Nephron progenitor cell (in vitro differentiated cells): ENCODE measurements at regions not wholly inside any gene's neighbourhood (a gene's known extent, or its start where the extent isn't known, plus 50 kb on each side); places are given as distances from the start of the nearest gene placed in this dataset.
"Not testable (repeated sequence)": the region's sequence is repeated elsewhere in the genome, so short reads cannot be mapped to it uniquely, and the experiment has no call there.

Experiments
- DNase-seq: peaks from one replicate; pipeline ENCODE4 v3.0.0; 2021
- H3K27ac Mint-ChIP-seq: 2 replicates; pipeline ENCODE4 v1.8.0; 2021; ENCODE audit warnings: mild to moderate bottlenecking, moderate library complexity, mixed read lengths
- H3K27me3 Mint-ChIP-seq: 2 replicates; pipeline ENCODE4 v1.8.0; 2021; ENCODE audit warnings: mild to moderate bottlenecking, low read depth, mixed read lengths; ENCODE audit not compliant: poor library complexity
- H3K36me3 Mint-ChIP-seq: 2 replicates; pipeline ENCODE4 v1.8.0; 2021; ENCODE audit warnings: low read depth, mixed read lengths
- H3K4me1 Mint-ChIP-seq: 2 replicates; pipeline ENCODE4 v1.8.0; 2021; ENCODE audit warnings: mixed read lengths
- H3K4me3 Mint-ChIP-seq: 2 replicates; pipeline ENCODE4 v1.8.0; 2021; ENCODE audit warnings: mild to moderate bottlenecking, moderate library complexity, mixed read lengths
- H3K9me3 Mint-ChIP-seq: 2 replicates; pipeline ENCODE4 v1.8.0; 2021; ENCODE audit warnings: mild to moderate bottlenecking, moderate library complexity, mixed read lengths
- TF ChIP-seq, protein P1 (sequence below): fragments of 200-600 bp; sonication (generic); IDR thresholded peaks from 2 replicates; pipeline ENCODE4 v1.5.0; 2021; ENCODE audit warnings: antibody characterized with exemption

DNA sequence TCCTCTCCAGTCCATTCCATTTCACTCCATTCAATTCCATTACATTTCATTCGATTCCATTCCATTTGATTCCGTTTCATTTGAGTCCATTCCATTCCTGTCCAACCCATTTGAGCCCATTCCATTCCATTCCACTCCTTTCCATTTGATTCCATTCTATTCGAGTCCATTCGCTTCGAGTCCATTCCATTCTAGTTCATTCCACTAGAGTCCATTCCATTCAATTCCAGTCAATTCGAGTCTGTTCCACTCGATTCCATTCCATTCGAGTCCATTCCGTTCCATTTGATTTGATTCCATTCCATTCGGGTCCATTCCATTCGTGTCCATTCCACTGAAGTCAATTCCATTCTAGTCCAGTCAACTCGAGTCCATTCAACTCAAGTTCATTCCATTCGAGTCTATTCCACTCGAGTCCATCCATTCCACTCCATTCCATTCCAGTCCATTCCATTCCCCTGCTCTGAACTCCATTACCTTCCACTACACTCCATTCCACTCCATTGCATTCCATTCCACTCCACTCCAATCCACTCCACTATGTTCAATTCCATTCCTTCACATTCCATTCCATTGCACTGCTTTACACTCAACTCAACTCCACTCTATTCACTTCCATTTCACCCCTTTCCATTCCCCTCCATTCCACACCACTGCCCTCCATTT lies 2569.4 kb upstream of the TPTE start:
- H3K4me3 Mint-ChIP-seq = no peak overlapping the region
- TF ChIP-seq, protein P1, sequence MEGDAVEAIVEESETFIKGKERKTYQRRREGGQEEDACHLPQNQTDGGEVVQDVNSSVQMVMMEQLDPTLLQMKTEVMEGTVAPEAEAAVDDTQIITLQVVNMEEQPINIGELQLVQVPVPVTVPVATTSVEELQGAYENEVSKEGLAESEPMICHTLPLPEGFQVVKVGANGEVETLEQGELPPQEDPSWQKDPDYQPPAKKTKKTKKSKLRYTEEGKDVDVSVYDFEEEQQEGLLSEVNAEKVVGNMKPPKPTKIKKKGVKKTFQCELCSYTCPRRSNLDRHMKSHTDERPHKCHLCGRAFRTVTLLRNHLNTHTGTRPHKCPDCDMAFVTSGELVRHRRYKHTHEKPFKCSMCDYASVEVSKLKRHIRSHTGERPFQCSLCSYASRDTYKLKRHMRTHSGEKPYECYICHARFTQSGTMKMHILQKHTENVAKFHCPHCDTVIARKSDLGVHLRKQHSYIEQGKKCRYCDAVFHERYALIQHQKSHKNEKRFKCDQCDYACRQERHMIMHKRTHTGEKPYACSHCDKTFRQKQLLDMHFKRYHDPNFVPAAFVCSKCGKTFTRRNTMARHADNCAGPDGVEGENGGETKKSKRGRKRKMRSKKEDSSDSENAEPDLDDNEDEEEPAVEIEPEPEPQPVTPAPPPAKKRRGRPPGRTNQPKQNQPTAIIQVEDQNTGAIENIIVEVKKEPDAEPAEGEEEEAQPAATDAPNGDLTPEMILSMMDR = no peak
- H3K9me3 Mint-ChIP-seq = no peaks in the 10 kb centered on the region
- no peak overlapping the region for H3K27ac Mint-ChIP-seq
- H3K36me3 Mint-ChIP-seq = peaks cover 100% of the 10 kb centered on the region
- H3K4me1 Mint-ChIP-seq = no peaks in the 10 kb centered on the region
- peaks cover 7% of the 10 kb centered on the region for H3K27me3 Mint-ChIP-seq
- DNase-seq = no peak

DNA sequence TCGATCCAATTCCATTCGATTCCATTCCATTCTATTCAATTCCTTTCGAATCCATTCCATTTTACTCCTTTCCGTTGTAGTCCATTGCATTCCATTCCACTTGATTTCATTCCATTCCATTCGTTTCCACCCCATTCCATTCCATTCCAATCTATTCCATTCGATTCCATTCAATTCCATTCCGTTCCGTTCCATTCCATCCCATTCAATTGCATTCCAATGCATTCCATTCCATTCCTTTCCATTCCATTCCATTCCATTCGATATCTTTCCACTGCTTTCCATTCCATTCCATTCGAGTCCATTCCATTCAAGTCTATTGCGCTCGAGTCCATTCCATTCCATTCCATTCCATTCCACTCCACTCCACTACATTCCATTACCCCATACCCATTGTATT lies 2568.7 kb upstream of the TPTE start:
- H3K27ac Mint-ChIP-seq = no peak overlapping the region
- no peaks in the 10 kb centered on the region for H3K4me1 Mint-ChIP-seq
- H3K36me3 Mint-ChIP-seq = peaks cover 100% of the 10 kb centered on the region
- H3K27me3 Mint-ChIP-seq = peaks cover 7% of the 10 kb centered on the region
- H3K4me3 Mint-ChIP-seq = no peak overlapping the region
- H3K9me3 Mint-ChIP-seq = no peaks in the 10 kb centered on the region
- TF ChIP-seq, protein P1 = no peak
- no peak for DNase-seq

DNA sequence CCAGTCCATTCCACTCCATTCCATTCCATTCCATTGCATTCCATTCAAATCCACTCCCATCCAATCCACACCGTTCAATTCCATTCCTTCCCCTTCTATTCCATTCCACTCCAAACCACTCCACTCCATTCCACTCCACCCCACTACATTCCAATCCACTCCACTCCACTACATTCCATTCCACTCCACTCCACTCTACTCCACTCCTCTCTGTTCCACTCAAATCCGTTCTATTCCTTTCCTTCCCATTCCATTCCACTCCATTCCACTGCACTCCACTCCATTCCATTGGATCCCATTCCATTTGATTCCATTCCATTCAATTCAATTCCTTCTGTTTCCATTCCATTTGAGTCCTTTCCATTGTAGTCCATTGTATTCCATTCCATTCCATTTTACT lies 2568.3 kb upstream of the TPTE start:
- TF ChIP-seq, protein P1 = no peak
- DNase-seq = no peak
- Mint-ChIP-seq H3K36me3 (peaks cover 100% of the 10 kb centered on the region), H3K27ac (no peak overlapping the region), H3K27me3 (peaks cover 7% of the 10 kb centered on the region), H3K9me3 (no peaks in the 10 kb centered on the region), H3K4me1 (no peaks in the 10 kb centered on the region), H3K4me3 (no peak overlapping the region)

DNA sequence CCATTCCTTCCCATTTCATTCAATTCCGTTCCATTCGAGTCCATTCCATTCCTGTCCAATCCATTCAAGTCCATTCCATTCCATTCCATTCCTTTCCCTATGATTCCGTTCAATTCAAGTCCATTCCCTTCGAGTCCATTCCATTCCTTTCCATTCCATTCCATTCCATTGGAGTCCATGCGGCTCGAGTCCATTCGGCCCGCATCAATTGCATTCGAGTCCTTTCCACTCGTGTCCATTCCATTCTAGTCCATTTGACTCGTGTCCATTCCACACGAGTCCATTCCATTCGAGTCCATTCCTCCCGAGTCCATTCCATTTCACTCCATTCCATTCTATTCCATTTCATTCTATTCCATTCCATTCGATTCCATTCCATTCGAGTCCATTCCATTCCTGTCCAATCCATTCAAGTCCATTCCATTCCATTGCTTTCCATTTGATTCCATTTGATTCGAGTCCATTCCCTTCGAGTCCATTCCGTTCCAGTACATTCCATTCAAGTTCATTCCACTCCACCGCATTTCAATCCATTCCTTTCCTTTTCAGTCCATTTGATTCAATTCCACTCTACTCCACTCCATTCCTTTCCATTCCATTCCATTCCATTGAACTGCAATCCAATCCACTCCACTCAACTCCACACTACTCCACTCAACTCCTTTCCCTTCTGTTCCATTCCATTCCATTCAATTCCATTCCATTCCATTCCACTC lies 2565.9 kb upstream of the TPTE start:
- not testable (repeated sequence) for H3K27ac Mint-ChIP-seq, H3K4me1 Mint-ChIP-seq
- H3K36me3 Mint-ChIP-seq = peaks cover 76% of the 10 kb centered on the region

DNA sequence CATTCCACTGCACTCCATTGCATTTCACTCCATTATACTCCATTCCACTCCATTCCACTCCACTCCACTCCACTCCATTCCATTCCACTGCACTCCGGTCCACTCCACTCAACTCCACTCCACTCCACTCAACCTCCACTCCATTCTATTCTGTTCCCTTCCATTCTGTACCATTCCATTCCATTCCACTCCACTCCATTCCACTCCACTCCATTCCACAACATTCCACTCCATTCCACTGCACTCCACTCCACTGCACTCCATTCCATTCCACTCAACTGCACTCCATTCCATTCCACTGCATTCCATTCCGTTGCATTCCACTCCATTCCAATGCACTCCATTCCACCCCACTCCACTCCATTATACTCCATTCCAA lies 2565.3 kb upstream of the TPTE start:
- H3K27me3 Mint-ChIP-seq, H3K4me1 Mint-ChIP-seq, DNase-seq, H3K27ac Mint-ChIP-seq, H3K4me3 Mint-ChIP-seq: not testable (repeated sequence)
- peaks cover 70% of the 10 kb centered on the region for H3K36me3 Mint-ChIP-seq
- H3K9me3 Mint-ChIP-seq = peaks cover 23% of the 10 kb centered on the region

More for the DNA sequence above, 2565.9 kb upstream of the TPTE start:
- H3K9me3 Mint-ChIP-seq = peaks cover 18% of the 10 kb centered on the region
- not testable (repeated sequence) for DNase-seq, H3K4me3 Mint-ChIP-seq, H3K27me3 Mint-ChIP-seq

DNA sequence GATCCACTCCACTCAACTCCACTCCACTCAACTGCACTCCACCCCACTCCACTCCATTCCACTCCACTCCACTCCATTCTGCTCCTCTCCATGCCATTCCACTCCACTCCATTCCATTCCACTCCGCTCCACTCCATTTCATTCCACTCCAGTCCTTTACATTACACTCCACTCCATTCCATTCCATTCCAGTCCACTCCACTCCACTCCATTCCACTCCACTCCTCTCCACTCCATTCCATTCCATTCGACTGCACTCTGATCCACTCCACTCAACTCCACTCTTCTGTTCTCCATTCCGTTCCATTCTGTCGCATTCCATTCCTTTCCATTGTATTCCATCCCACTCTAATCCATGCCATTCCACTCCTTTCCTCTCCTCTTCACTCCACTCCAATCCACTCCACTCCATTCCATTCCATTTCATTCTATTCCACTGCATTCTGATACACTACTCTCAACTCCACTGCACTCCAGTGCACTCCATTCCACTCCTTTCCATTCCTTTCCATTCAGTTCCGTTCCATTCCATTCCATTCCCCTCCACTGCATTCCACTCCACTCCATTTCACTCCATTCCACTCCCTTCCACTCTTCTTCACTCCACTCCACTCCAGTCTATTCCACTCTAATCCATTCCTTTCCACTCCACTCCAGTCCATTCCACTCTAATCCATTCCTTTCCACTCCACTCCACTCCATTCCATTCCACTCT lies 2564.2 kb upstream of the TPTE start:
- H3K27ac Mint-ChIP-seq, DNase-seq, H3K27me3 Mint-ChIP-seq, H3K4me1 Mint-ChIP-seq, H3K4me3 Mint-ChIP-seq: not testable (repeated sequence)
- Mint-ChIP-seq H3K36me3 (peaks cover 59% of the 10 kb centered on the region), H3K9me3 (peaks cover 34% of the 10 kb centered on the region)

DNA sequence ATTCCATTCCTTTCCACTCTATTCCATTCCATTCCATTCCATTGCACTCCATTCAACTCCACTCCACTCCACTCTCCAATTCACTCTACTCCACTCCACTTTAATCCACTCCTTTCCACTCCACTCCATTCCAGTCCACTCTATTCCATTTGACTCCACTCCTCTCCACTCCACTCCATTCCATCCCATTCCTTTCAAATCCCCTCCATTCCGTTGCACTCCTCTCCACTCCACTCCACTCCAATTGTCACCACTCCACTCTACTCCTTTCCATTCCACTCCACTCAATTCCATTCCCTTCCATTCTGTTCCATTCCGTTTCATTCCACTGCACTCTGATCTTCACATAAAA lies 2563.7 kb upstream of the TPTE start:
- Mint-ChIP-seq H3K27ac (no peak overlapping the region), H3K4me1 (no peaks in the 10 kb centered on the region), H3K27me3 (peaks cover 7% of the 10 kb centered on the region), H3K4me3 (no peak overlapping the region), H3K36me3 (peaks cover 54% of the 10 kb centered on the region), H3K9me3 (peaks cover 40% of the 10 kb centered on the region)
- DNase-seq = no peak
- TF ChIP-seq, protein P1 = no peak
